ENCODE measurements at regions not wholly inside any gene's neighbourhood (a gene's known extent, or its start where the extent isn't known, plus 50 kb on each side); places are given as distances from the start of the nearest gene placed in this dataset.

GRCh38 chr6:114524081-114524480 is 181.3 kb upstream of the HS3ST5 start:
- H3K27ac ChIP-seq (ENCODE audit: low read depth, low read length): no peak overlapping the region
- H3K4me3 ChIP-seq (ENCODE audit: insufficient read depth, low read depth, low read length): no peak overlapping the region
- peaks cover 15% of the 10 kb centered on the region for H3K4me1 Mint-ChIP-seq (ENCODE audit: low read depth, unreplicated experiment)
- no peak overlapping the region for H3K4me3 Mint-ChIP-seq (ENCODE audit: unreplicated experiment)
- H3K4me2 ChIP-seq (ENCODE audit: low read length): no peak overlapping the region
- H3K79me2 ChIP-seq (ENCODE audit: insufficient read depth, low read length): no peaks in the 10 kb centered on the region
- TF ChIP-seq EZH2 (IDR thresholded peaks at IDR 0.05; ENCODE audit: insufficient read depth, low read length): no peak
- no peak for TF ChIP-seq CTCF (IDR thresholded peaks at IDR 0.05; ENCODE audit: insufficient read depth, low read depth, low read length)
- H3K27ac Mint-ChIP-seq (ENCODE audit: unreplicated experiment): no peak overlapping the region
- H3K27me3 Mint-ChIP-seq (ENCODE audit: low read depth, unreplicated experiment): no peaks in the 10 kb centered on the region
- H3K9ac ChIP-seq (ENCODE audit: low read length): no peak overlapping the region
- peaks cover 2% of the 10 kb centered on the region for H3K9me3 Mint-ChIP-seq (ENCODE audit: unreplicated experiment)
- no peaks in the 10 kb centered on the region for H3K27me3 ChIP-seq (ENCODE audit: insufficient read depth, low read length)
- FAIRE-seq: no peak
- H3K9me3 ChIP-seq (ENCODE audit: insufficient read depth, low read depth, low read length): no peaks in the 10 kb centered on the region
- no peaks in the 10 kb centered on the region for H3K36me3 Mint-ChIP-seq (ENCODE audit: low read depth, unreplicated experiment)
- no peak overlapping the region for H2AFZ ChIP-seq (ENCODE audit: low read depth, low read length)
- H3K4me1 ChIP-seq (ENCODE audit: insufficient read depth, low read length): no peaks in the 10 kb centered on the region
- no peaks in the 10 kb centered on the region for H4K20me1 ChIP-seq (ENCODE audit: insufficient read depth, low read length)
- no peaks in the 10 kb centered on the region for H3K36me3 ChIP-seq (ENCODE audit: insufficient read depth, low read length)
- no peak for DNase-seq (ENCODE audit: low read depth)

- FAIRE-seq: no peak
- Histone ChIP-seq H3K27me3 (ENCODE audit: insufficient read depth, low read length) (no peaks in the 10 kb centered on the region), H3K9me3 (ENCODE audit: insufficient read depth, low read depth, low read length) (no peaks in the 10 kb centered on the region)
These were observed 180.7 kb upstream of the HS3ST5 start for GRCh38 chr6:114523508-114523907.

More at GRCh38 chr6:114523508-114523907, 180.7 kb upstream of the HS3ST5 start:
- Histone ChIP-seq H3K4me3 (ENCODE audit: insufficient read depth, low read depth, low read length) (no peak overlapping the region), H3K27ac (ENCODE audit: low read depth, low read length) (no peak overlapping the region), H4K20me1 (ENCODE audit: insufficient read depth, low read length) (no peaks in the 10 kb centered on the region), H3K4me2 (ENCODE audit: low read length) (no peak overlapping the region), H3K9ac (ENCODE audit: low read length) (no peak overlapping the region), H2AFZ (ENCODE audit: low read depth, low read length) (no peak overlapping the region), H3K79me2 (ENCODE audit: insufficient read depth, low read length) (no peaks in the 10 kb centered on the region), H3K4me1 (ENCODE audit: insufficient read depth, low read length) (no peaks in the 10 kb centered on the region), H3K36me3 (ENCODE audit: insufficient read depth, low read length) (no peaks in the 10 kb centered on the region)
- Mint-ChIP-seq H3K4me1 (ENCODE audit: low read depth, unreplicated experiment) (peaks cover 15% of the 10 kb centered on the region), H3K36me3 (ENCODE audit: low read depth, unreplicated experiment) (no peaks in the 10 kb centered on the region), H3K9me3 (ENCODE audit: unreplicated experiment) (peaks cover 1% of the 10 kb centered on the region), H3K27me3 (ENCODE audit: low read depth, unreplicated experiment) (no peaks in the 10 kb centered on the region), H3K4me3 (ENCODE audit: unreplicated experiment) (no peak overlapping the region), H3K27ac (ENCODE audit: unreplicated experiment) (no peak overlapping the region)
- no peak for TF ChIP-seq EZH2 (IDR thresholded peaks at IDR 0.05; ENCODE audit: insufficient read depth, low read length)
- no peak for TF ChIP-seq CTCF (IDR thresholded peaks at IDR 0.05; ENCODE audit: insufficient read depth, low read depth, low read length)
- DNase-seq (ENCODE audit: low read depth): no peak

Data from astrocyte (in vitro differentiated cells and primary cell).